HL-60 (cell line): ENCODE measurements at regions not wholly inside any gene's neighbourhood (a gene's known extent, or its start where the extent isn't known, plus 50 kb on each side); places are given as distances from the start of the nearest gene placed in this dataset.

Experiments used
- DNase-seq, 2 experiments: peaks; one replicate each; pipeline ENCODE4 v3.0.0-alpha.2; 2010 to 2020; ENCODE audit warnings: low read depth in 1 of 2, low spot score in 1 of 2
- H3K27ac ChIP-seq: fragments of 250-450 bp; sonication (Bioruptor Pico); replicated peaks from 2 replicates; pipeline ENCODE4 v1.5.1; 2020; ENCODE audit warnings: mild to moderate bottlenecking, moderate library complexity
- H3K27me3 ChIP-seq: fragments of 250-450 bp; sonication (Bioruptor Pico); 2 replicates; pipeline ENCODE4 v1.5.1; 2021; ENCODE audit warnings: mild to moderate bottlenecking, moderate library complexity; ENCODE audit not compliant: insufficient read depth, poor library complexity, severe bottlenecking
- H3K4me3 ChIP-seq: replicated peaks from 2 replicates; pipeline ENCODE4 v1.5.1; 2011; ENCODE audit warnings: mild to moderate bottlenecking, control low read depth, low read length; ENCODE audit not compliant: insufficient read depth
- CTCF ChIP-seq: IDR thresholded peaks from one replicate; pipeline ENCODE4 v1.5.1; 2011; ENCODE audit warnings: low read length, control low read depth, inconsistent platforms; ENCODE audit not compliant: insufficient read depth
- GABPA ChIP-seq: IDR thresholded peaks from 2 replicates; pipeline ENCODE4 v1.6.1; 2012; ENCODE audit warnings: low read depth
- POLR2AphosphoS5 ChIP-seq: IDR thresholded peaks from 2 replicates; pipeline ENCODE4 v1.6.1; 2012; ENCODE audit warnings: low read depth
- REST ChIP-seq: IDR thresholded peaks from 2 replicates; pipeline ENCODE4 v1.6.1; 2012; ENCODE audit warnings: low read depth; ENCODE audit not compliant: insufficient replicate concordance
- SPI1 ChIP-seq: IDR thresholded peaks from 2 replicates; pipeline ENCODE4 v1.6.1; 2012; ENCODE audit warnings: low read depth, mild to moderate bottlenecking, borderline replicate concordance

GRCh38 chr14:28294834-28295440, 471.6 kb upstream of the FOXG1 start:
- DNase-seq, result peak; percentile 35 to 63
- Histone ChIP-seq H3K27me3 (no peaks in the 10 kb centered on the region), H3K27ac (no peak overlapping the region), H3K4me3 (no peak overlapping the region)
- TF ChIP-seq POLR2AphosphoS5, result no peak
- TF ChIP-seq CTCF, result peak; percentile 7

- no peak for DNase-seq
- no peak for TF ChIP-seq SPI1
- TF ChIP-seq REST, result no peak
- no peak for TF ChIP-seq GABPA
- TF ChIP-seq CTCF, result no peak
- TF ChIP-seq POLR2AphosphoS5, result no peak
- Histone ChIP-seq H3K27me3 (no peaks in the 10 kb centered on the region), H3K4me3 (no peak overlapping the region), H3K27ac (no peak overlapping the region)
Measured at GRCh38 chr14:28297559-28297958, 469.0 kb upstream of the FOXG1 start.

GRCh38 chr14:28298156-28298555, 468.4 kb upstream of the FOXG1 start:
- no peak overlapping the region for H3K27ac ChIP-seq
- H3K4me3 ChIP-seq, result no peak overlapping the region

More at GRCh38 chr14:28298156-28298555, 468.4 kb upstream of the FOXG1 start:
- TF ChIP-seq CTCF (no peak), POLR2AphosphoS5 (no peak), SPI1 (no peak), GABPA (no peak), REST (no peak)
- DNase-seq, result no peak
- H3K27me3 ChIP-seq, result no peaks in the 10 kb centered on the region
